ENCODE measurements at regions not wholly inside any gene's neighbourhood (a gene's known extent, or its start where the extent isn't known, plus 50 kb on each side); places are given as distances from the start of the nearest gene placed in this dataset.
A peak's percentile ranks its signal among the peaks of the same experiment; 100 is the strongest.

GRCh38 chr11:120044011-120044675, 93.8 kb downstream of the TRIM29 start:
- no peak overlapping the region for H3K27ac ChIP-seq
- DNase-seq, result no peak
- no peaks in the 10 kb centered on the region for H3K4me1 ChIP-seq
- peaks cover 0 to 5% (median 0%) of the 10 kb centered on the region in 4 donors for H3K9me3 ChIP-seq
- TF ChIP-seq, protein P1, sequence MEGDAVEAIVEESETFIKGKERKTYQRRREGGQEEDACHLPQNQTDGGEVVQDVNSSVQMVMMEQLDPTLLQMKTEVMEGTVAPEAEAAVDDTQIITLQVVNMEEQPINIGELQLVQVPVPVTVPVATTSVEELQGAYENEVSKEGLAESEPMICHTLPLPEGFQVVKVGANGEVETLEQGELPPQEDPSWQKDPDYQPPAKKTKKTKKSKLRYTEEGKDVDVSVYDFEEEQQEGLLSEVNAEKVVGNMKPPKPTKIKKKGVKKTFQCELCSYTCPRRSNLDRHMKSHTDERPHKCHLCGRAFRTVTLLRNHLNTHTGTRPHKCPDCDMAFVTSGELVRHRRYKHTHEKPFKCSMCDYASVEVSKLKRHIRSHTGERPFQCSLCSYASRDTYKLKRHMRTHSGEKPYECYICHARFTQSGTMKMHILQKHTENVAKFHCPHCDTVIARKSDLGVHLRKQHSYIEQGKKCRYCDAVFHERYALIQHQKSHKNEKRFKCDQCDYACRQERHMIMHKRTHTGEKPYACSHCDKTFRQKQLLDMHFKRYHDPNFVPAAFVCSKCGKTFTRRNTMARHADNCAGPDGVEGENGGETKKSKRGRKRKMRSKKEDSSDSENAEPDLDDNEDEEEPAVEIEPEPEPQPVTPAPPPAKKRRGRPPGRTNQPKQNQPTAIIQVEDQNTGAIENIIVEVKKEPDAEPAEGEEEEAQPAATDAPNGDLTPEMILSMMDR (IDR thresholded peaks at IDR 0.05), result no peak
- no peak for TF ChIP-seq POLR2A (IDR thresholded peaks at IDR 0.05)
- H3K4me3 ChIP-seq, result no peak overlapping the region
- H3K27me3 ChIP-seq, result no peaks in the 10 kb centered on the region
- H3K36me3 ChIP-seq, result no peaks in the 10 kb centered on the region

- Histone ChIP-seq H3K36me3 (no peaks in the 10 kb centered on the region), H3K27ac (no peak overlapping the region), H3K4me1 (no peaks in the 10 kb centered on the region), H3K4me3 (no peak overlapping the region), H3K9me3 (peaks cover 0 to 5% (median 0%) of the 10 kb centered on the region in 4 donors), H3K27me3 (no peaks in the 10 kb centered on the region)
- peak in 1 of 3 donors; percentile 8 for DNase-seq
- TF ChIP-seq, protein P1 (IDR thresholded peaks at IDR 0.05), result no peak
- TF ChIP-seq POLR2A (IDR thresholded peaks at IDR 0.05), result no peak
Measured at GRCh38 chr11:120043328-120043945, 94.5 kb downstream of the TRIM29 start.

DNA sequence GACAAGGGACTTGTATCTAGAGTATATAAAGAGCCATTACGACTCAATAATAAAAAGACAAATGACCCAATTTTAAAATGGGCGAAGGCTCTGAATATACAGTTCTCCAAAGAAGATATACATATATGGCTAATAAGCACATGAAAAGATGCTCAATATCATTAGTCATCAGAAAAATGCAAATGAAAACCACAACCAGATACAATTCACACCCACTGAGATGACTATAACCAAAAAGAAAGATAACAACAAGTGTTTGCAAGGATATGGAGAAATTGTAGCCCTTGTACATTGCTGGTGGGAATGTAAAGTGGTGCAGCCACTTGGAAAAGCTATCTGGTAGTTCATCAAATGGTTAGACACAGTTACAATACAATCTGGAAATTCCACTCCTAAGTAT, 96.3 kb downstream of the TRIM29 start:
- DNase-seq, result no peak
- TF ChIP-seq POLR2A (IDR thresholded peaks at IDR 0.05), result no peak
- Histone ChIP-seq H3K27me3 (no peaks in the 10 kb centered on the region), H3K4me3 (no peak overlapping the region), H3K9me3 (peaks cover 0 to 2% (median 0%) of the 10 kb centered on the region in 4 donors), H3K36me3 (no peaks in the 10 kb centered on the region), H3K4me1 (no peaks in the 10 kb centered on the region), H3K27ac (no peak overlapping the region)

DNA sequence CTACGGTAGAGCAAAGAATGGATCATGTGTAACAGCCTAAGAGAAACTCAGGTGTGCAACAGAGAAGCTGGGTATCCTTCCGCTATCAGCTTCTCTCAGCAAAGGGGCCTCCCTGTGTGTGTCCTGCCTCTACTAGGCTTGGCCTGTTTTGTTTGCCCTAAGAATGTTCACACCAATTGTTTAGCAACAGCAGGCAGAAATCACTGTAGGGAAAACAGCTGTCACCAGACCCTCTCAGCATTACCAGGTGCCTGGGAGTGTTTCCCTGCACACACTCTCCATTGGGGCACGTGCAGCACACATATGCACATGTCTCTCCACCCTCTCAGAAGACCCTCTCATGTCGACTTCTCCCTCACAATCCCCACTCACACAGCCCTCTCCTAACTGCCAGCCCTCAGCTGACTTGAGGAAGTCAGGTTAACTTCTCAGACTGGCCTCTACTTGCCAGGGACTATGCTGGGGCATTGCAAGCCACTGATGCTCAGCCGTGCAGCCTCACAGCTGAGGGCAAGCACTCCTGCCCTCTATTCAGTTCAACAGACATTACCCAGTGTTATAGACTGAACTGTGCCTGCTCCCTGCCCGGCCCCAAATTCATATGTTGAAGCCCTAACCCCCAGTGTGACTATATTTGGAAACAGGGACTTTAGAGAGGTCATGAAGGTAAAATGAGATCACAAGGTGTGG, 97.6 kb downstream of the TRIM29 start:
- Histone ChIP-seq H3K4me1 (no peaks in the 10 kb centered on the region), H3K27me3 (no peaks in the 10 kb centered on the region), H3K4me3 (no peak overlapping the region), H3K9me3 (peaks cover 0 to 5% (median 1%) of the 10 kb centered on the region in 4 donors), H3K36me3 (no peaks in the 10 kb centered on the region), H3K27ac (no peak overlapping the region)
- no peak for TF ChIP-seq POLR2A (IDR thresholded peaks at IDR 0.05)
- TF ChIP-seq, protein P1 (IDR thresholded peaks at IDR 0.05), result no peak
- DNase-seq, result peak in 1 of 3 donors; percentile 7

DNA sequence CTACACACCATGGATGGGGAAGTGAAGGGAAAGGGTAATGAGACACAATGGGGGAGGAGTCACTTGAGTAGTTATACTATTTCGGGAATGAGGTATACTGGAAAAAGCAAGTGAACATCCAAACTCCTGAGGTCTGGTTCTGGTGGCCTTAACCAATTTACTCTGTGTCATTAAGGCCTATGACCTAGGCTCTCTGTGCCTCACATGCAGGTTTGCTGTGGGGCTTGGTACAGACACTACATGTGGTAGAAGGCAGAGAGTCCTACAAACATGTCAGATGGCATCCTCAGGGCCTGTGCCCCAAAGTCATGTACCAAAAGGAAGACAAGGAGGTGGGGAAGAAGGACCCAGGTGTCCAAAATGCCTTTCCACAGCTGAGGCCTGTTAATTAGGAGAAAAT, 98.9 kb downstream of the TRIM29 start:
- TF ChIP-seq, protein P1 (IDR thresholded peaks at IDR 0.05), result no peak
- TF ChIP-seq POLR2A (IDR thresholded peaks at IDR 0.05), result no peak
- peak in 1 of 3 donors; percentile 7 for DNase-seq
- H3K36me3 ChIP-seq, result no peaks in the 10 kb centered on the region
- H3K4me1 ChIP-seq, result no peaks in the 10 kb centered on the region
- H3K9me3 ChIP-seq, result peaks cover 0 to 5% (median 1%) of the 10 kb centered on the region in 4 donors
- H3K4me3 ChIP-seq, result no peak overlapping the region
- no peaks in the 10 kb centered on the region for H3K27me3 ChIP-seq
- H3K27ac ChIP-seq, result no peak overlapping the region

DNA sequence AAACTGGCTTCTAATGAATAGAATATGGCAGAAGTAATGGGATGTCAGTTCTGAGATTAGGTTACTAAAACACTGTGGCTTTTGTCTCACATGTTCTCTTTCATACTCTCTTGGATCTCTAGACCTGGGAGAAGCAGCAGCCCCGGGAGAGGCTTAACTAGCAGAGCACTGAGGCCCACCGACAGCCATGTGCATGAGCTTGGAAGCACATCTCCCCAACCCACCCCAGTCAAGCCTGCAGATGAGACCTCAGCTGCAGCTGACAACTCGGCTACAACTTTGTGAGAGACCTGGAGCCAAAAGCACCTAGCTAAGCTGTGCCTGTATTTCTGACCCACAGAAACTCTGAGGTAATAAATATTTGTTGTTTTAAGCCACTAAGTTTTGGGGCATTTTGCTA, 100.8 kb downstream of the TRIM29 start:
- Histone ChIP-seq H3K27ac (no peak overlapping the region), H3K27me3 (no peaks in the 10 kb centered on the region), H3K4me3 (no peak overlapping the region), H3K4me1 (no peaks in the 10 kb centered on the region), H3K36me3 (no peaks in the 10 kb centered on the region), H3K9me3 (peaks cover 0 to 5% (median 1%) of the 10 kb centered on the region in 4 donors)
- TF ChIP-seq, protein P1 (IDR thresholded peaks at IDR 0.05), result no peak
- TF ChIP-seq POLR2A (IDR thresholded peaks at IDR 0.05), result no peak
- peak in 1 of 3 donors; percentile 28 for DNase-seq

Data from Peyer's patch (tissue), 4 donors.